Activated CD8-positive, alpha-beta T cell treated with anti-CD3 and anti-CD28 coated beads, Interleukin-2, amount 10 ng/mL, durations not matched to agents 7 days and 5 days (primary cell): ENCODE measurements at regions not wholly inside any gene's neighbourhood (a gene's known extent, or its start where the extent isn't known, plus 50 kb on each side); places are given as distances from the start of the nearest gene placed in this dataset.
"Not testable (repeated sequence)": the region's sequence is repeated elsewhere in the genome, so short reads cannot be mapped to it uniquely, and the experiment has no call there.

Experiments used
- ATAC-seq: fragments of 150-1000 bp; cut with Tn5 transposase; one replicate; pipeline ENCODE4 v1.10.0; 2021; ENCODE audit warnings: moderate library complexity
- CTCF ChIA-PET: fragments of 350-600 bp; sonication (Branson Sonifier 250); formaldehyde crosslinking; loops from one replicate; lab custom pipeline; 2021; ENCODE audit warnings: antibody characterized with exemption; lab: Charles Lee
- POLR2A ChIA-PET: fragments of 350-600 bp; sonication (Branson Sonifier 250); formaldehyde crosslinking; loops from one replicate; lab custom pipeline; 2021; ENCODE audit warnings: antibody characterized with exemption; lab: Charles Lee
- DNase-seq: peaks from one replicate; pipeline ENCODE4 v3.0.0-alpha.2; 2020
- H3K27ac Mint-ChIP-seq: one replicate; pipeline ENCODE4 v1.8.0; 2021; ENCODE audit warnings: mild to moderate bottlenecking, mixed read lengths
- H3K27me3 Mint-ChIP-seq: one replicate; pipeline ENCODE4 v1.8.0; 2021; ENCODE audit warnings: low read depth, mixed read lengths
- H3K36me3 Mint-ChIP-seq: one replicate; pipeline ENCODE4 v1.8.0; 2021; ENCODE audit warnings: low read depth, mixed read lengths
- H3K4me1 Mint-ChIP-seq: one replicate; pipeline ENCODE4 v1.8.0; 2021; ENCODE audit warnings: low read depth, mixed read lengths
- H3K4me3 Mint-ChIP-seq: one replicate; pipeline ENCODE4 v1.8.0; 2021; ENCODE audit warnings: mild to moderate bottlenecking, mixed read lengths
- H3K9me3 Mint-ChIP-seq: one replicate; pipeline ENCODE4 v1.8.0; 2022; ENCODE audit warnings: mixed read lengths; ENCODE audit not compliant: insufficient read depth

DNA sequence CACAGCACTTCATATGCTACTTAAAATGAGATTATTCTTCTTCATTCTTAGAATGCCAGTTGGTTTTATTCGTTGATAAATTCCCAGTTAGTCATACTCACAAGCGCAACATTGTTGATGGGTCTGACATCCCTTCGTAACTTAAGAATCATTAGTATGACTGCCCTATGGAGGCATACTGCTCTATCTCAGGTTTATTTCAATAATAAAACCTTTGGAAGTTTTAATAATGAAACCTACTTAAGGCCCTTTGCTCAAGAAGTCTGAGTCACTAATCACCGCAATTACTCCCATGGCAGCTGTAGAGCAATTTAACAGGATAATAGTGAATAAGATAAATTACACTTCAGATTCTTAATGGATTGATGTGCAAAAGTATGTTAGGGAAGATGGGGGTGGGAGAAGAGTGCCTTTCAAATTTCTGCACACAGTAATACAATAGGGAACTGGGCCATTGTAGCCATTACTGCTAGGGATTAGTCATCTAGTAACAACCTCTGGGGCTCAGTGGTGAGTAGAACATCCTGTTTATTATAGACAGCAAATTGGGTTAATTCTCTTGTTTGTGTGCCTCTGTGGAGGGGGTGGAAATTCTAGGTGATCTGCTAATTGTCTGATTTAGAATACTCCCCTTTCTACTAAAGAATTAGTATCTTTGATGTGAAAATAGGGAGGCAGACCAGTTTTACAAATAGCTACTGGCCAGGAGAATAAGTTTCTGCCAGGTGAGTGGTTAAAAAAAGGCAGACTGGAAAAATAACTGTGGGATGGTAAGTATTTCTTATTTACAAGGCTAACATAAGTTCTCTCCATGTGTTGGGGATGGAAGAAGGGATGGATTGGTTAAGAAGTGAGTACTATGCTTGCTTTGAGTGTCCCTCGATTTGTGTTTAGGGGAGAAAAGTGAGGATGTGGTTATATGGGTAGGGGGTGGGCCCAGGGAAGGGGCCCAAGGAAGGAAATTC, 74.5 kb upstream of the VKORC1L1 start:
- peak overlapping the region; percentile 37 for H3K4me3 Mint-ChIP-seq
- peaks cover 16% of the 10 kb centered on the region for H3K4me1 Mint-ChIP-seq
- CTCF ChIA-PET: no interaction called here
- ATAC-seq (peak; percentile 85), DNase-seq (peak; percentile 50)
- no peaks in the 10 kb centered on the region for H3K9me3 Mint-ChIP-seq
- POLR2A ChIA-PET: no interaction called here
- H3K27ac Mint-ChIP-seq: peak overlapping the region; percentile 80
- H3K27me3 Mint-ChIP-seq: no peaks in the 10 kb centered on the region
- peaks cover 7% of the 10 kb centered on the region for H3K36me3 Mint-ChIP-seq

DNA sequence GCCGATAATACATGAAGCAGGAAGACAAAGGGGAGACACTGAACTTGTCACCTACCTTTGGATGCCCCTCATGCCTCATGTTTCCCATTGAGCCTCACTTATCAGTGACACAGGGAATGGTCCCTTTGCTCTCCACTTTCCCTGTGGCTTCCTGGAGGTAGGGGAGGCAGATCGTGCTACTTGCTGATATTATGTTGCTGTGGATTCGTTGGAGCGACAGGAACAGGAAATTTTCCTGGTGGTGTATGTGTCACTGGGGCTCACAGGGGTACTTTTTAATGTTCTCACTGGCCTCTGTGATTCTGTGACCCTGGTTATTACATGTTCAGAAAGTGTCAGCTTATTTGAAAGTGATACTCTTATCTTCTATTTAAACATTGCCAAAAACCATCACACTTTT, 72.7 kb upstream of the VKORC1L1 start:
- H3K9me3 Mint-ChIP-seq, H3K36me3 Mint-ChIP-seq, H3K4me3 Mint-ChIP-seq, POLR2A ChIA-PET, DNase-seq, H3K27ac Mint-ChIP-seq, H3K27me3 Mint-ChIP-seq, ATAC-seq: not testable (repeated sequence)
- CTCF ChIA-PET: interaction anchor here (1.5 kb wide), 1 partner anchor 40 kb away, joined by 4 read pairs; no protein-coding TSS in a partner anchor
- peaks cover 16% of the 10 kb centered on the region for H3K4me1 Mint-ChIP-seq

DNA sequence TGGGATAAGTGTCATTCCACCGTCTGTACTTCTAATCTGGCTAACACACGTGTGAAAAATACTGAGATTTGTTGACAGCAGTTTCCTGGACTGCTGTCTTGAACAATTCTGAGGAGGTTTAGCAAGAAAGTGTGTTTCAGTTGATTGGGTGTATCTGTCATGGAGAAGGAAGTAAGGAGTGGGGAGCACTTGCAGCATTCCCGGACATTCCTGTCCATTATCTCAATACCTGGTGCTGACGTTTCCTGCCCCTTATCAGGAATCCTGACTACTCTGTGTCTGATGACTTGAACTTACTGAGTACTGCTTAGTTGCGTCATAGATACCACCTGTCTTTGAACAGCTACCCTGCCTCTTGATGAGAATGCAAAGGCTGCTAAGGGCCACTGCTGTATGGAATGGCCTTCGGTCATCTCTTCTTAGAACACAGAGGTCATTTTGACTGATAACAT, 72.0 kb upstream of the VKORC1L1 start:
- ChIA-PET POLR2A (no interaction called here), CTCF (interaction anchor here (1.5 kb wide), 1 partner anchor 40 kb away, joined by 4 read pairs; no protein-coding TSS in a partner anchor)
- no peaks in the 10 kb centered on the region for H3K27me3 Mint-ChIP-seq
- DNase-seq (no peak), ATAC-seq (no peak)
- peaks cover 16% of the 10 kb centered on the region for H3K4me1 Mint-ChIP-seq
- no peak overlapping the region for H3K4me3 Mint-ChIP-seq
- no peak overlapping the region for H3K27ac Mint-ChIP-seq
- H3K9me3 Mint-ChIP-seq: no peaks in the 10 kb centered on the region
- peaks cover 7% of the 10 kb centered on the region for H3K36me3 Mint-ChIP-seq

GRCh38 chr7:65804887-65805286, 68.0 kb upstream of the VKORC1L1 start:
- Mint-ChIP-seq H3K4me3 (no peak overlapping the region), H3K27me3 (peaks cover 5% of the 10 kb centered on the region), H3K27ac (no peak overlapping the region), H3K36me3 (no peaks in the 10 kb centered on the region), H3K9me3 (no peaks in the 10 kb centered on the region), H3K4me1 (no peaks in the 10 kb centered on the region)
- DNase-seq: no peak
- ATAC-seq: no peak
- ChIA-PET POLR2A (no interaction called here), CTCF (no interaction called here)

DNA sequence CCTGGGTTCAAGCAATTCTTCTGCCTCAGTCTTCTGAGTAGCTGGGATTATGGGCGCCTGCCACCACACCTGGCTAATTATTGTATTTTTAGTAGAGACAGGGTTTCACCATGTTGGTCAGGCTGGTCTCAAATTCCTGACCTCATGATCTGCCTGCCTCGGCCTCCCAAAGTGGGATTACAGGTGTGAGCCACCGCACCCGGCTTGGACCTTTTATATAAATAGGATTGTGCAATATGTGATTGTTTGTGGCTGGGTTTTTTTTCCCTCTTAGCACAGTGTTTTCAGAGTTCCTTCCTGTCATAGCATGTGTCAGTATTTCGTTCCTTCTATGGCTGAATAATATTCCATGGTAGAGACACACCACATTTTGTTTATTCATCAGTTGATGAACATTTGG, 65.8 kb upstream of the VKORC1L1 start:
- H3K4me3 Mint-ChIP-seq, CTCF ChIA-PET, DNase-seq, ATAC-seq, POLR2A ChIA-PET, H3K27me3 Mint-ChIP-seq, H3K4me1 Mint-ChIP-seq, H3K9me3 Mint-ChIP-seq, H3K36me3 Mint-ChIP-seq, H3K27ac Mint-ChIP-seq: not testable (repeated sequence)

DNA sequence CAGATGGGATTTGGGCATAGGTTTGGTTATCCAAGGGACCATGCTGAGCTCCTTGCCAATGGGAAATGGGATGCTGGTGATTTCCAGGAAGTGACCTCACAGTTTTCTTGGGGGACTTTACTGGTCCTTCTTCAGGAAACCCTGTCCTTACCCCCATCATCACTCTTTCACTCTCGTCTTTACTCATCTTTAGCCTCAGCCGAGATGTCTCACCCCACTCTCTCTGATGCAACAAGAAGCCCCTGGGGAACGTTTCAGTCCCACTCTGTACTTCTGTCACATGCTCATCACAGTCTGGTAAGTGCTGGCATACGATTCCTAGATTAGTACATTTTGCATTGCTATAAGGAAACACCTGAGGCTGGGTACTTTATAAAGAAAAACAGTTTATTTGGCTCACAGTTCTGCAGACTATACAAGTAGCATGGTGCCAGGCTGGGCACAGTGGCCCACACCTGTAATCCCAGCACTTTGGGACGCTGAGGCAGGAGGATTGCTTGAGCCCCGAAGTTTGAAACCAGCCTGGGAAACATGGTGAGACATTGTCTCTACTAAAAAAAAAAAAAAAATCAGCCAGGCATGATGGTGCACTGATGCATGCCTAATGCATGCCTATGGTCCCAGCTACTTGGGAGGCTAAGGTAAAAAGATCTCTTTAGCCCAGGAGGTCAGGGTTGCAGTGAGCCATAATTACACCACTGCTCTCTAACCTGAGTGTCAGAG, 63.5 kb upstream of the VKORC1L1 start:
- POLR2A ChIA-PET: interaction anchor here (0.6 kb wide), 1 partner anchor 32 kb away, joined by 3 read pairs; no protein-coding TSS in a partner anchor
- no peak overlapping the region for H3K4me3 Mint-ChIP-seq
- no peak for ATAC-seq

GRCh38 chr7:65809982-65810288, 62.9 kb upstream of the VKORC1L1 start:
- no peak overlapping the region for H3K4me3 Mint-ChIP-seq

More for the DNA sequence above, 63.5 kb upstream of the VKORC1L1 start:
- DNase-seq: no peak
- peaks cover 5% of the 10 kb centered on the region for H3K27me3 Mint-ChIP-seq
- CTCF ChIA-PET: no interaction called here
- H3K9me3 Mint-ChIP-seq: no peaks in the 10 kb centered on the region
- peaks cover 1% of the 10 kb centered on the region for H3K4me1 Mint-ChIP-seq
- H3K27ac Mint-ChIP-seq: no peak overlapping the region
- no peaks in the 10 kb centered on the region for H3K36me3 Mint-ChIP-seq

GRCh38 chr7:65812281-65812680, 60.6 kb upstream of the VKORC1L1 start:
- Mint-ChIP-seq H3K36me3 (no peaks in the 10 kb centered on the region), H3K4me1 (peaks cover 1% of the 10 kb centered on the region), H3K27me3 (no peaks in the 10 kb centered on the region), H3K27ac (no peak overlapping the region), H3K4me3 (no peak overlapping the region), H3K9me3 (no peaks in the 10 kb centered on the region)
- CTCF ChIA-PET: no interaction called here
- DNase-seq (no peak), ATAC-seq (no peak)
- POLR2A ChIA-PET: no interaction called here

More at GRCh38 chr7:65809982-65810288, 62.9 kb upstream of the VKORC1L1 start:
- peaks cover 5% of the 10 kb centered on the region for H3K27me3 Mint-ChIP-seq
- DNase-seq (no peak), ATAC-seq (no peak)
- H3K9me3 Mint-ChIP-seq: no peaks in the 10 kb centered on the region
- ChIA-PET CTCF (no interaction called here), POLR2A (no interaction called here)
- no peaks in the 10 kb centered on the region for H3K36me3 Mint-ChIP-seq
- peaks cover 1% of the 10 kb centered on the region for H3K4me1 Mint-ChIP-seq
- no peak overlapping the region for H3K27ac Mint-ChIP-seq

DNA sequence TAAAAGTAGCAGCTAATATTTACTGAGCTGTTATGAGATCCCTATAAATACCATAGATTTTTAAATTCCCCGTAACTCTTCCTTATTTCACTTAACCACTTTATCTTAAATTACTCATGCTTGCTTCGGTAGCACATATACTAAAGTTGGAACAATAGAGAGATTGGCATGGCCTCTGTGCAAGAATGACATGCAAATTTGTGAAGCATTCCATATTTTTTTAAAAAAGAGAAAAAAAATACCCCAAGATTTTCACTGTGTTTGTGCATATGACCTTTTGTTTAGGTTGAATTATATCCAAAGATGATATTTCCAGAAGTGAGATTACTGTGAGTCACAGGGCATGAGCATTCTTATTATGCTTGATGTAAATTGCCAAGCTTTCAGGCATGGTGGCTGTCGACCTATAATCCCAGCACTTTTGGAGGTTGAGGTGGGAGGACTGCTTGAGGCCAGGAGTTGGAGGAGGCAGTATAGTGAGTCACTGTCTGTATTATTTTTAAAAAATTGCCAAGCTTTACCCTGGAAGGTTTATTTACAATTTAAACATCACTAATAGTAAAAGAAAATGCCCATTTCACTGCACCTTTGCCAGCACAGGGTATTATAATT, 58.2 kb upstream of the VKORC1L1 start:
- POLR2A ChIA-PET: interaction anchor here (0.6 kb wide), 1 partner anchor 42 kb away, joined by 5 read pairs; no protein-coding TSS in a partner anchor
- ATAC-seq, H3K27ac Mint-ChIP-seq, H3K27me3 Mint-ChIP-seq, CTCF ChIA-PET, DNase-seq, H3K4me3 Mint-ChIP-seq, H3K9me3 Mint-ChIP-seq, H3K36me3 Mint-ChIP-seq, H3K4me1 Mint-ChIP-seq: not testable (repeated sequence)

DNA sequence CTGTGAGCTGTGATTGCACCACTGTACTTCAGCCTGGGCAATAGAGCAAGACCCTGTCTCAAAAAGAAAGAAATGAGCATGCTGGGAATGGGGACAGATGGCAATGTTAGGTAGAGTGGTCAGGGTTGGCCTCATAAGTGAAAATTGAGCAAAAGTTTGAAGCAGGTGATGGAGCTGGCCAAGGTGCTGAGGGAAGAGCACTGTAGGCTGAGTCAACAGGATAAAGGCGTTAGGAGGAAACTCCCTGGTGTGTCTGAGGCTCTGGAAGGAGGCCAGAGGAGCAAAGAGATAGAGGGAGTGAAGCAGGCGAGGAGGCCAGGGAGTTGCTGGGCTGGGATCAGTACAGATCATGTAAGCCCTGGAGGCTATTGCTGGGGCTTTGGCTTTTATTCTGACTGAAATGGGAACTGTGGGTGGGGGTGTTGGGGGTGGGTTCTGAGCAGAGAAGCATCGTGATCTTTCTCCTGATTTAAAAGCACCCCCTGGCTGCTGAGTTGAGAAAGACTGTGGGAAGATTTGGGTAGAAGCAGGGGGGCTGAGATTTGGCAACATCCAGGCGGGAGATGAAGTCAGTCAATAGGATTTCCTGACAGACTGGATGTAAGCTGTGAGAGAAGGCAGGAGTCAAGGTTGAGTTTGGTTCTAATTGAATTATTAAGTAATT, 52.5 kb upstream of the VKORC1L1 start:
- Mint-ChIP-seq H3K9me3 (no peaks in the 10 kb centered on the region), H3K4me3 (no peak overlapping the region), H3K36me3 (no peaks in the 10 kb centered on the region), H3K27me3 (no peaks in the 10 kb centered on the region), H3K4me1 (no peaks in the 10 kb centered on the region), H3K27ac (no peak overlapping the region)
- no peak for ATAC-seq
- POLR2A ChIA-PET: no interaction called here
- DNase-seq: no peak
- CTCF ChIA-PET: no interaction called here
